ENCODE measurements at regions not wholly inside any gene's neighbourhood (a gene's known extent, or its start where the extent isn't known, plus 50 kb on each side); places are given as distances from the start of the nearest gene placed in this dataset.
"Not testable (repeated sequence)": the region's sequence is repeated elsewhere in the genome, so short reads cannot be mapped to it uniquely, and the experiment has no call there.

DNA sequence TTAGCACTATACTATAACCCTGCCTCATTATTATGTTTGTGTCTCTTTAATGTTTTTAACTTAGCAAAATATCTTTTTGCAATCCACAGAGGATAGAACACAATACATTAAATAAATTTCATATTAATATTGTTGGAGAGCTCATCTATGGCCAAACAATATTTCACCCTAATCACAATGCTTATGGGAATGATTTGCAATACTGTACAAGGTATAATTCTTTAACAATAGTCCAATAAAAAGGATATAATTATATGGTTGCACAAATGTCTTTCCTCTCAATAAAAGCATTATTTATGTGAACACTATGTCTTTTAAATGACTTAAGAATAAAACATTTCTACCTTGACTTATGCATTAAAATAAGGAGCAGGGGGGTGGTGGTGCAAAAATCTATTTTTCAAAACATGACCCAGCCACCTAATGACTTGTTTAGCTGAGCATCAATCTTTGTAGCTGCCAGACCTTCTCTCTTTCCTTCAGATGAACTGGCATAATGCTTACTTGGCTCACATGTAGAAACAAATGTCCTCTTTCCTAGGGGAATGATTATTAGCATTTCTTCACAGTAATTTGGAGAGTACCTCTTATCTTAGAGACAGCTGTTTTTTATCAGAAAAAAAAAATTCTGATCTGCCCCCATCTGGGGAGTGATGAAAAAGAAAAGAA lies 1933.6 kb upstream of the LRRTM1 start:
- DNase-seq (ENCODE audit: low spot score) = no peak

- DNase-seq (ENCODE audit: low spot score) = no peak
Measured at GRCh38 chr2:82234283-82234874, 1929.8 kb upstream of the LRRTM1 start.

GRCh38 chr2:82233806-82234205 lies 1929.3 kb upstream of the LRRTM1 start:
- no peak for DNase-seq (ENCODE audit: low spot score)

GRCh38 chr2:82230406-82230805 lies 1925.9 kb upstream of the LRRTM1 start:
- no peak for DNase-seq (ENCODE audit: low spot score)

DNA sequence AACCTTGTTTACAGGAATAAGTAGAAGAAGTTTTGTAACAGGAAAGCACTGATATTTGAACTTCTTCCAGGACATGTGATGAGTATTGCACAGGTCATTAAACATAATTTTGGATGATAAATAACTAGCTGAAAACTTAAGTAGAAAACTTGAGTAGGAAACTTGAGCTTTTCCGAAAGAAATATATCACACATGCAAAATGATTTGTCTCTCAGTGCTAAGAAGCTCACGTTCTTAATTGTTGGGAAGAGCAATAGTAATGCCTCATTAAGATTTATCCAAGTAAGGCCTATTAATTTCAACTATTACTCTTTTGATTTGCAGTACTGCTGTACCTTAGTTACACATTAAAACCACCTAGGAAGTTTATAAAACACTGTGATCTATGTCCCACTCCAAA lies 1921.9 kb upstream of the LRRTM1 start:
- DNase-seq (ENCODE audit: low spot score) = no peak

DNA sequence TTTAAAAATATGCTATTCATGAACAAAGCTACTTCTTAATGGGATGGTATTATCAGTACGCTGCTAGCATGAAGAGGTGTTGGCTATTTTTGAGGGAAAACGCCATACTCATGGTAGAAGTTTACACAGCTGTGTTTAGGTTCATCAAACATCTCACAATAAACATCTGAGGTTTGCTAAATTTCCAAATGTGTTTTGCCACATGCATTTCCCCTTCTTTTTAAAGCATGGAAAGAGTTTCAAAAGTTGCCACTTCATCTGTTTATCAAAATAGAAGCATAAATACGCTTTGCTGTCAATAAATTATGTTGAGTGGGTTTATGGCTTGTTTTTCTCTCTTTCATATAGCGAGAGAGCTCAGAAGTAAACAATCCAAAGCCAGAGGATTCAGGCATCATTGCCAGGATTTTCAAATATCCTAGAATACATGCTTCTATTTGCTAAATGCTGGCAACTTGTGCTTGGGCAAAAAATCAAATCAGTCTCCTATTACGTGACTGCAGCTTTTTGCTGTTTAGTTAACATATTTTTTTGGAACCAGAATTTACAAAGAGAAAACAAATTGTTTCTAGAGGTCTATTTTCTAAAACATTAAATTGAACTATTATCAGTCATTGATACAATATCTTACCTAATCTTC lies 1919.9 kb upstream of the LRRTM1 start:
- DNase-seq (ENCODE audit: low spot score) = no peak

GRCh38 chr2:82215212-82215611 lies 1910.7 kb upstream of the LRRTM1 start:
- DNase-seq (ENCODE audit: low spot score) = no peak

DNA sequence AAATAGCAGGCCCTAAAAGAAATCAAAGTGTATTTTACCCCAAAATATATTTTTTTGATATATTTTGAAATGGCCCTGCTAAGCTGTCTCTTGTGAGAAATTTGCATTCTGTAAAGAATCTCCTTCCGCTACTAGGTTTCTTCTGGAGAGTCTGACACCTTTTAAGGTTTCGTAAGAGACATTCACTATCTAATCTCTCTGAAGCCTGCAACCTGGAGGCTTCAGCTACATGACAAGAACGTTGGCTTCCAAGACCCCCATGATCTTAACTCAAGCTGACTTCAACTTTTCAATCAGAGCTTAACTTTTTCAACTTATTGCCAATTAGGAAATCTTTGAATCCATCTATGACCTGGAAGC lies 1894.9 kb upstream of the LRRTM1 start:
- no peak for DNase-seq (ENCODE audit: low spot score)

DNA sequence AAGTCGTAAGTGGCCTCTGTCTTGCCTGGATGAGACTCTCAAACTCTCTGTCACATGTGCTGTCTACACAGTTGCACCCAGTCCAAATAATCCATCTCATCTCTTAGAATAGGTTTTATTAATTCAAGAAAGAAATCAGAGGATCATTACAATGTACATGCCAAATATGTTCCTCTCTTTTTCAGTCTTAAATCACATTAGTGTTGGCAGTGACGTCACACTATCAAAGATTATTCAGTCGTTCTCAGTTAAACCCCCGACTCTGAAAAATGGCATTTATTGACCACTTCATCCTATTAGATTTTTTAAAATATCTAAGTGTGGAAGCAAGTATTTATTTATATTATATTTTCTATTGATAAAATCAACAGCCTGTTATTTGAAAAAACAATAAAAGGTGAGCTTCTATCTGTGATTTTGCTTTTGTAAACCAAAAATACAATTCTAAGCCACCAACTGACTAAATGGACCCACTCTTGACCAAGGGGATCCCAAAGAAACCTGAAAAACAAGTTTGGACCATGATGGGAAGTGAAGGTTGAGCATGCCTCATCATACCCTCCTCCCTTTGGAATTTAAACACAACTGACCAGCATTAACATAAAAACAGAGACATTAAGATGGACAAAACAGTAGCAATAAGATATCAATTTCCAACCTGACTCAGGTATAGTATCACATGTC lies 1894.4 kb upstream of the LRRTM1 start:
- DNase-seq (ENCODE audit: low spot score) = no peak

DNA sequence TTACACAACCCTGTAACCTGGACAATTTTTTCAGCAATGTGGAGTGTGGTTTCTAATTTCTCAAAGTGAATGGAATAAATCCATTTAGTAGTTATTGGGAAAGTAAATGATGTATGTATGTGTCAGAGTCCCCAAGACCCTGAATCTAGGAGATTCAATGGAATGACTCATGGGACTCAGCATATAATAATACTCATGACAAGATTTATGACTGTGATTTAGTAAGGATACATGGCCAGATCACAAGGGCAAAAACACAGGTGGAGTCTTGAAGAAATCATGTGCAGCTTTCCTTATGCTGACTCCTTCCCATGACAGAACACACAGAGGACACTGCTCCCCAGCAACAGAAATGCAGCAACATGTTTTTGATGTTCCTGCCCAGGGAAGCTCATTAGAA lies 1877.7 kb upstream of the LRRTM1 start:
- DNase-seq (ENCODE audit: low spot score) = no peak

DNA sequence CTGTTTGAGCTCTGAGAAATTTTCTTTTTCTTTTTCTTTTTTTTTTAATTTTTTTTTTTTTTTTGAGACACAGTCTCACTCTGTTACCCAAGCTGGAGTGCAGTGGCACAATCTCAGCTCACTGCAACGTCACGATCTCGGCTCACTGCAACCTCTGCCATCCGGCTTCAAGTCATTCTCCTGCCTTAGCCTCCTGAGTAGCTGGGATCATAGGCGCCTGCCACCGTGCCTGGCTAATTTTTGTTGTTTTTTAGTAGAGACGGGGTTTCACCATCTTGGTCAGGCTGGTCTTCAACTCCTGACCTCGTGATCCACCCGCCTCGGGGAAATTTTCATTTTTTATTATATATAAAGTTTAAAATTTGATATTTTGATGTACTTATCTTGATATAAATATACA lies 1870.7 kb upstream of the LRRTM1 start:
- DNase-seq (ENCODE audit: low spot score) = not testable (repeated sequence)

DNA sequence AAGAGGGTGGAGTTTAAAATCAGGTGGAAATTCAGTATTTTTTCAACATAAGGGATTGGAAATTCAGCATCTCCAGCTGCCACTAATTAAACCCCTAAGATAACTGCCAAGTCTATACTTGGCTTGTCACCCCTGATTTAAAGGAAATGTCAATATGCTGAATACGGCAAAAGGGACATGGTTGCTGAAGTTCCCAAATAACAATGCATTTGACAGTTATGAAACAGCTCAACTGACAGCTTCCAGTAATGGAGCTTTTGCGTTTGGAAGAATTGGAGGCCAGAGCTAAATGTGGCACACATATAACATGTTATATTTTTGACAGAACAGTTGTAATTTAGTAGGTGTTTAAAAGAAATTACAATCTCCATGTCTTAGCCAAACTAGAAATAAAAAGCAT lies 1867.9 kb upstream of the LRRTM1 start:
- no peak for DNase-seq (ENCODE audit: low spot score)

DNA sequence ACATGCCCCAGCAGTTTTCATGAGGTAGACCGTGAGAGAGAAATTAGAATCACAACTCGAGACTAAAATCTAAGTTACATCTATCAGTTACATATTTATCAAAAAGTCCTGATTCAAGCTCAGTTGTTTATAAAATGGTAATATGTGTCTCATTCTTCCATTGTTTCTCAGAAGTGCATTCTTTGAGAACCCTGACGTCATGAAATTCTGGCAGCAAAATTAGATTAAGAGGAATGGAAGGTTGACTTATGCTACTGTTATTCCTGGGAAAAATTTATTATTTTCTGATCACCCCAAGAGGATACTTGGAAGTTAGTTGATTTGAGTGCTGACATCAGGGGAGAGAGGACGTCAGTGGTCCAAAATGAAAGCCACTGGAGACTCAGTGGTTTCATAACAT lies 1864.8 kb upstream of the LRRTM1 start:
- DNase-seq (ENCODE audit: low spot score) = no peak

DNA sequence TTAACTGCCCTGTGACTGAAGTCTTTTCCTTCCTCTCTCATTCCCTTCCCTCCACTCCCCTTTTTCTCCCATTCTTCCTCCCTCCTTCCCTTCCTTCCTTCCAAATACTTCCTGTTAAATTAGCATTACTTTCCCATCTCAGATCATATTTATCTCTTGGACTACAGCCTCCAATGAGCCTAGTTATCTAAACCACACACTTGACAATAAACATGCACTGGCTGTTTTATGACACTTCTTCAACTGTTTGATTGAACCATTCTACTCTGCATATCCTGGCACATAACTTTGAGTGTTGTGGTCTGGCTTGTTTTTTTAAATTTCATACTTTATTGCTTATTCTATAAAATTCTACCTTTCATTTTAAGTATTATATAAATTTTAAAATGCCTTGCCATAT lies 1860.8 kb upstream of the LRRTM1 start:
- DNase-seq (ENCODE audit: low spot score) = no peak

GRCh38 chr2:82158150-82158549 lies 1853.6 kb upstream of the LRRTM1 start:
- DNase-seq (ENCODE audit: low spot score) = no peak

GRCh38 chr2:82155469-82155868 lies 1850.9 kb upstream of the LRRTM1 start:
- no peak for DNase-seq (ENCODE audit: low spot score)

GRCh38 chr2:82143343-82143742 lies 1838.8 kb upstream of the LRRTM1 start:
- no peak for DNase-seq (ENCODE audit: low spot score)

DNA sequence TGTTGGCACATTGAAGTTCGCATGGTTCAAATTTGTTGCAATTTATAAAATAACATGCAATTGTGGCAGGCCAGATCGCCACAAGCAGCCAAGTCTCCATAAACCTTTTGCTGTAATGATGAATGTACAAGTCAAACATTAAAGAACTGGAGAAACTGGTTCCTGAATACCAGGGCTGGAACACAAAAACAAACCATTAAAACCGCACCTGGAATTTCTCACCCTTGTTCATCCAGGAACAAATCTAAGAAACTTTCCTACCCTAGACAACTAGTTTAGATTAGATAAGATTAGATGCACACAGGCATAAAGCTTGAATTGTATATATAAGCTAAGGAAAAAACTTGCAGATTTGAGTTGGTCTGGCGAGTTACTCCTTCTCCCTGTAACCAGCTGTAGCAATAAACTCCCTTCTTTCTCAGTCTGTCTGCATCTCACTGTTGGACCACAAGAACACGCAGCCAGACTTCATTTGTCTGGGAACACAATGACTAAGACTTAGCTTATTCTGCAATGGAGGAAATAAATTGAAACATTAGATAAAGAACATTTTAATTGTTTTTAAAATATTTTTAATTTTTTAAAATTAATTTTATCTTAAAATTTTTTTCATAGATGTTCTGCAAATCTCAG lies 1835.5 kb upstream of the LRRTM1 start:
- DNase-seq (ENCODE audit: low spot score) = no peak

DNA sequence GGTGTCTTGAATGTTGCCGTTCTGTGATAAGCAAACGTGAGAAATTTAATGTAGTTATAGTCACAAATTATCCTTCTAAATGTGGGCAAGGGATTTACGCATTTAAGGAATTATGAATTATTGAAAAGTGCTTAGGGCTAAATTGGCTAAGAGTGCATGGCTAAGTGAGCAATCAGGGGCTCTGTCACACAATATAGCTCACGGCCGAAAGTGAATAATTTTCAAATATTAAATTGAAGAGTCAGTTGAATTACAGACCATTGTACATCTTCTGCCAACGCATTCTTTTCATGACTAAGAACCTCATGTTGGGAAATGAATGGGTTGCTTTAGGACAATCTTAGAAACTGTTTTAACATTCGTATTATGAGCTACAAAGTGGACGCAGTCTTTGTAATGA lies 1832.9 kb upstream of the LRRTM1 start:
- DNase-seq (ENCODE audit: low spot score) = no peak

DNA sequence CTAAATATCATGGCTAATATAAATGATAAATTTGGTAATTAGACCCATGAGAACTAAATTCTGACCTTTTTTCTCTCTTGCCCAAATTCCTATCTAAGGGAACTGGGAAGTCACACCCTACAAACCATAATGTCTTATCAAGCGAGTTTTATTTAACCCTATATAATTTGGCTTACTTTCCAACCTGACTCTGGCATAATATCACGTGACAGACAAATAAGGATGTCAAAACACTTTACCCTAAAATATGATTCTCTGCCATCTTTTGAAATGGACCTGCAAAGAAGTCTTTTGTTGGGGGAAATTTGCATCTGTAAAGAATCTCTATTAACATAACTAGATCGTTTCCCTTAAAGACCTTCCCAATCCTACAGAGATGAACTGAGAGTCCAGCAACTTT lies 1823.5 kb upstream of the LRRTM1 start:
- DNase-seq (ENCODE audit: low spot score) = no peak

DNA sequence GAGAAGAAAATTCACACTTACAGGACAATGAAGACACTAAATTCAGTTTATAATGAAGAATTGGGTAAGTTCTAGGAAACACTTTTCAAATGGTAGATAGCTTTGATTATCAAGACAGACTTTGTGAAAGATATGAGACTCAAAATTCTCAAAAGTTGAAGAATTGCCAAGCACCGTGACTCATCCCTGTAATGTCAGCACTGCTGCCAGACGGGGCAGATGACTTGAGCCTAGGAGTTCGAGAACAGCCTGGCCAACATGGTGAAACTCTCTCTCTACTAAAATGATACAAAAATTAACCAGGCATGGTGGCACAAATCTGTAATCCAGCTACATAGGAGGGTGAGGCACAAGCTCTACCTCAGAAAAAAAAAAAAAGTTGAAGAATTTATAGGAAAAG lies 1820.1 kb upstream of the LRRTM1 start:
- DNase-seq (ENCODE audit: low spot score) = no peak

DNA sequence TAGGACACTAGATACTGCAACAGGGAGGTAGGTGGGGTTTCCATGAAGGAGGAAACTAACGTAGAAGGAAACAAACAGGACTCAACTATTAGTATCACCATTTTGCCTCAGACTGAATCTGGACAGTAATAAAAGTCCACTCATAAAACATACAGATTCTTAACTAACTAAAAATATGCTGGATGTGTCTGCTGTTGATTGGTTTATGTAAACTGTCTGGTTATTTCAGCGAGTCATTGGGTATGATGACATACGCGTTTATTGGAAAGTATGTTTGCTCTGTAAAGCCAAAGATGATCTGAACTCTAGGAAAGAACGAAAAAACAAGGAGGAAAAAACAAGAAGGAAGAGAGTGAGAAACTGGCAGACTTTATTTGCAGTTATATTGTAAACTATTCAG lies 1816.1 kb upstream of the LRRTM1 start:
- DNase-seq (ENCODE audit: low spot score) = no peak

- DNase-seq (ENCODE audit: low spot score) = no peak
Measured at GRCh38 chr2:82120115-82120514, 1815.6 kb upstream of the LRRTM1 start.

Data from GM03348 (cell line).